IMR-90 (cell line): ENCODE measurements at regions not wholly inside any gene's neighbourhood (a gene's known extent, or its start where the extent isn't known, plus 50 kb on each side); places are given as distances from the start of the nearest gene placed in this dataset.

ENCODE experiments used
- ATAC-seq: fragments of 200-7000 bp; cut with Tn5 transposase; 2 replicates; pipeline ENCODE4 v1.9.1; 2020; ENCODE audit warnings: low read depth, mild to moderate bottlenecking, moderate library complexity
- BruUV-seq: library from RNA; stranded (reverse); fragments of 400-500 nt; replicated peaks from 2 replicates; lab custom pipeline; 2021; lab: Mats Ljungman, UMichigan
- CTCF ChIA-PET: fragments of 300-600 bp; formaldehyde crosslinking; extraction: SDS; loops from one replicate; lab custom pipeline; 2021; ENCODE audit warnings: antibody characterized with exemption; lab: Yijun Ruan, JAX
- POLR2A ChIA-PET: fragments of 300-600 bp; sonication (Branson Sonifier 250); formaldehyde crosslinking; loops from one replicate; lab custom pipeline; 2022; ENCODE audit warnings: antibody characterized with exemption; ENCODE audit not compliant: unreplicated experiment; lab: Charles Lee
- DNase-seq: peaks from one replicate; pipeline ENCODE4 v3.0.0; 2013
- H2AFZ ChIP-seq: replicated peaks from 2 replicates; pipeline ENCODE3; 2013; ENCODE audit warnings: low read length, mild to moderate bottlenecking; ENCODE audit not compliant: poor library complexity
- H2AK5ac ChIP-seq: 2 replicates; pipeline ENCODE4 v1.6.1; 2013; ENCODE audit warnings: low read depth, low read length, inconsistent platforms
- H2AK9ac ChIP-seq: replicated peaks from 2 replicates; pipeline ENCODE3; 2013; ENCODE audit warnings: mild to moderate bottlenecking, low read depth, low read length, moderate library complexity; ENCODE audit not compliant: poor library complexity
- H2BK120ac ChIP-seq: 2 replicates; pipeline ENCODE4 v1.6.1; 2013; ENCODE audit warnings: low read depth, low read length, inconsistent platforms
- H2BK15ac ChIP-seq: 3 replicates; pipeline ENCODE4 v1.6.1; 2013; ENCODE audit warnings: low read depth, low read length, inconsistent platforms
- H2BK20ac ChIP-seq: 2 replicates; pipeline ENCODE4 v1.6.1; 2013; ENCODE audit warnings: low read depth, mild to moderate bottlenecking, inconsistent platforms, low read length, moderate library complexity
- H2BK5ac ChIP-seq: 2 replicates; pipeline ENCODE4 v1.6.1; 2013; ENCODE audit warnings: mild to moderate bottlenecking, low read depth, low read length, inconsistent platforms; ENCODE audit not compliant: poor library complexity, severe bottlenecking
- H3K14ac ChIP-seq: replicated peaks from 2 replicates; pipeline ENCODE4 v1.6.1; 2013; ENCODE audit warnings: low read depth, low read length, inconsistent platforms
- H3K18ac ChIP-seq: 2 replicates; pipeline ENCODE4 v1.6.1; 2013; ENCODE audit warnings: low read depth, low read length, control low read depth
- H3K23ac ChIP-seq: 2 replicates; pipeline ENCODE4 v1.6.1; 2013; ENCODE audit warnings: low read depth, low read length, inconsistent platforms
- H3K27ac ChIP-seq: 2 replicates; pipeline ENCODE4 v1.5.1; 2013; ENCODE audit warnings: mild to moderate bottlenecking, control low read depth, low read length; ENCODE audit not compliant: insufficient read depth
- H3K27me3 ChIP-seq: 2 replicates; pipeline ENCODE4 v1.6.1; 2013; ENCODE audit warnings: low read length; ENCODE audit not compliant: control insufficient read depth, insufficient read depth
- H3K36me3 ChIP-seq: 2 replicates; pipeline ENCODE4 v1.6.1; 2013; ENCODE audit warnings: low read length, mixed read lengths; ENCODE audit not compliant: control insufficient read depth, insufficient read depth
- H3K4ac ChIP-seq: 2 replicates; pipeline ENCODE4 v1.6.1; 2013; ENCODE audit warnings: low read depth, low read length, inconsistent platforms
- H3K4me1 ChIP-seq: 2 replicates; pipeline ENCODE4 v1.6.1; 2013; ENCODE audit warnings: low read length, mixed read lengths; ENCODE audit not compliant: control insufficient read depth, insufficient read depth
- H3K4me2 ChIP-seq: 2 replicates; pipeline ENCODE4 v1.6.1; 2013; ENCODE audit warnings: low read depth, mild to moderate bottlenecking, control low read depth, low read length, moderate library complexity
- H3K4me3 ChIP-seq: 2 replicates; pipeline ENCODE4 v1.5.1; 2013; ENCODE audit warnings: low read depth, mild to moderate bottlenecking, control low read depth, low read length, moderate library complexity; ENCODE audit not compliant: insufficient read depth
- H3K56ac ChIP-seq: 2 replicates; pipeline ENCODE4 v1.6.1; 2013; ENCODE audit warnings: low read length, inconsistent platforms; ENCODE audit not compliant: insufficient read depth; ENCODE audit errors: extremely low read depth
- H3K79me1 ChIP-seq, 2 experiments: 2 replicates each; pipeline ENCODE4 v1.6.1; 2013; ENCODE audit warnings: low read length in 2 of 2, inconsistent platforms in 1 of 2, low read depth in 1 of 2
- H3K9ac ChIP-seq: 2 replicates; pipeline ENCODE4 v1.6.1; 2013; ENCODE audit warnings: low read depth, low read length, control low read depth
- H3K9me1 ChIP-seq: 2 replicates; pipeline ENCODE4 v1.6.1; 2013; ENCODE audit warnings: low read length, inconsistent platforms; ENCODE audit not compliant: insufficient read depth
- H3K9me3 ChIP-seq: 2 replicates; pipeline ENCODE4 v1.6.1; 2013; ENCODE audit warnings: low read length; ENCODE audit not compliant: control insufficient read depth, insufficient read depth
- H4K20me1 ChIP-seq: 2 replicates; pipeline ENCODE4 v1.6.1; 2013; ENCODE audit warnings: low read length, inconsistent platforms; ENCODE audit not compliant: insufficient read depth
- H4K5ac ChIP-seq: 2 replicates; pipeline ENCODE4 v1.6.1; 2013; ENCODE audit warnings: mild to moderate bottlenecking, low read depth, low read length, control low read depth
- H4K8ac ChIP-seq, 2 experiments: 2 replicates each; pipeline ENCODE4 v1.6.1; 2013; ENCODE audit warnings: low read depth in 2 of 2, low read length in 2 of 2, control low read depth in 1 of 2, inconsistent platforms in 1 of 2
- H4K91ac ChIP-seq: 2 replicates; pipeline ENCODE4 v1.6.1; 2013; ENCODE audit warnings: low read depth, low read length, inconsistent platforms; ENCODE audit not compliant: insufficient read depth
- BHLHE40 ChIP-seq: fragments of 150-350 bp; IDR thresholded peaks from 2 replicates; pipeline ENCODE4 v1.6.1; 2016; ENCODE audit warnings: mild to moderate bottlenecking, low read depth, low read length
- CHD1 ChIP-seq: IDR thresholded peaks from 2 replicates; pipeline ENCODE4 v1.6.1; 2012; ENCODE audit warnings: low read depth, low read length, improper control_type of control experiment
- MXI1 ChIP-seq: IDR thresholded peaks from 2 replicates; pipeline ENCODE4 v1.6.1; 2012; ENCODE audit warnings: low read depth, mild to moderate bottlenecking, low read length, moderate library complexity, borderline replicate concordance
- RCOR1 ChIP-seq: IDR thresholded peaks from 2 replicates; pipeline ENCODE4 v1.6.1; 2012; ENCODE audit warnings: mild to moderate bottlenecking, low read length, improper control_type of control experiment; ENCODE audit not compliant: insufficient replicate concordance
- RFX5 ChIP-seq: IDR thresholded peaks from 2 replicates; pipeline ENCODE4 v1.8.0; 2012; ENCODE audit warnings: low read depth, mild to moderate bottlenecking, low read length, moderate library complexity
- WGBS, 2 experiments: methylation state at CpG; one replicate each; pipeline versions ENCODE4 v1.1.5 to v1.1.7; 2013; ENCODE audit warnings: missing lambda C conversion rate in 2 of 2; ENCODE audit not compliant: insufficient read length in 1 of 2; ENCODE audit errors: extremely low coverage in 2 of 2; 5-methylcytosine and 5-hydroxymethylcytosine counted together
- dilution Hi-C: fragments of 300-500 bp; cut with HindIII; formaldehyde crosslinking; loops from one replicate; pipeline ENCODE4 v1.14.3; 2018; ENCODE audit warnings: low sequenced_read_pairs; ENCODE audit not compliant: unreplicated experiment
- in situ Hi-C: fragments of 300-500 bp; cut with MboI; formaldehyde crosslinking; loops from 3 replicates; pipeline ENCODE4 v1.14.3; 2019; ENCODE audit warnings: low sequenced_read_pairs, inconsistent platforms, mixed read lengths
- intact Hi-C: fragments of 100-400 bp; cut with micrococcal nuclease; formaldehyde crosslinking; loops from 2 replicates; pipeline ENCODE4 v1.10.0; 2022

DNA sequence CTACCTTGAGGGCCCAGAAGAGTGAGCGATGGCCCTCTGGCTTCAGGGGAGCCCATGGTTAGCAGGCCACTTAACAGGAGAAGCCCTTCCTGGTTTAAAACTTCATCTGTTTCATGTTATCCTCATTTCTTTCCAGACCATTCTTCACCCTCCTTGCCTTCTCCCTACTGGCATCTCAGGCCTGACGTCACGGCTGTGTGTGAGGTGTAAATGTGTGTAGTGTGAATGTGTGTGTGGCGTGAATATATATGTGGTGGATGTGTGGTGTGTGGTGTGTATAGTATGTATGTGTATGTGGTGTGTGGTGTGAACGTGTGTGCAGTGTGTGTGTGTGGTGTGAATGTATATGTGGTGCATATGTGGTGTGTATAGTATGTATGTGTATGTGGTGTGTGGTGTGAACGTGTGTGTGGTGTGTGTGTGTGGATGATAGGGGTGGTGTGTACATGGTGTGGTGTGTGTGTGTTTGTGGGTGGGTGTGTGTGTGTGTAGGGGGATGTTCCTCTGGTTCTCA, 88.5 kb downstream of the SOD2 start:
- Histone ChIP-seq H4K5ac (no peak overlapping the region), H3K9ac (no peak overlapping the region), H3K4ac (no peak overlapping the region), H3K18ac (no peak overlapping the region), H3K4me1 (no peaks in the 10 kb centered on the region), H4K91ac (no peak overlapping the region), H2BK120ac (no peak overlapping the region), H3K56ac (no peak overlapping the region), H2BK15ac (no peak overlapping the region), H3K27me3 (no peaks in the 10 kb centered on the region; the same call in 1 of the 2 replicates), H3K4me3 (no peak overlapping the region), H3K27ac (no peak overlapping the region), H2AK9ac (no peak overlapping the region), H3K14ac (no peak overlapping the region), H2AK5ac (no peak overlapping the region), H3K9me1 (no peaks in the 10 kb centered on the region), H3K79me1 (no peaks in the 10 kb centered on the region), H2BK5ac (peak overlapping the region; percentile 68), H2BK20ac (no peak overlapping the region), H4K8ac (no peak overlapping the region), H3K36me3 (no peaks in the 10 kb centered on the region), H4K20me1 (no peaks in the 10 kb centered on the region), H3K4me2 (no peak overlapping the region), H2AFZ (no peak overlapping the region), H3K23ac (no peak overlapping the region), H3K9me3 (0 out of 2 replicates have a peak, but pooled peaks cover 2% of the 10 kb centered on the region)
- in situ Hi-C loops, result no loop called here
- 100% methylated on average over 2 of the region's 6 CpGs; no CpG with 5 or more reads in 1 of the 2 experiments for WGBS, 2 experiments
- intact Hi-C loops, result no loop called here
- DNase-seq (no peak), ATAC-seq (no peak)
- no TSS peak for BruUV-seq
- TF ChIP-seq CHD1 (no peak), BHLHE40 (no peak), MXI1 (no peak), RFX5 (no peak), RCOR1 (no peak)
- dilution Hi-C loops, result no loop called here
- ChIA-PET POLR2A (no interaction called here), CTCF (no interaction called here)
